ENCODE measurements at regions not wholly inside any gene's neighbourhood (a gene's known extent, or its start where the extent isn't known, plus 50 kb on each side); places are given as distances from the start of the nearest gene placed in this dataset.

GRCh38 chr20:52259295-52259694 is 67.7 kb upstream of the ZFP64 start:
- TF ChIP-seq CTCF (IDR thresholded peaks at IDR 0.05) (no peak), POLR2A (IDR thresholded peaks at IDR 0.05) (no peak), EP300 (IDR thresholded peaks at IDR 0.05) (no peak)

Measured in tibial nerve (tissue), 4 donors.